ENCODE measurements at regions not wholly inside any gene's neighbourhood (a gene's known extent, or its start where the extent isn't known, plus 50 kb on each side); places are given as distances from the start of the nearest gene placed in this dataset.

GRCh38 chr19:30171138-30171635, 201.0 kb upstream of the ZNF536 start:
- DNase-seq (ENCODE audit: low spot score), result no peak

GRCh38 chr19:30171795-30172612, 200.2 kb upstream of the ZNF536 start:
- no peak for DNase-seq (ENCODE audit: low spot score)

- DNase-seq (ENCODE audit: low spot score), result no peak
Measured at GRCh38 chr19:30172613-30173242, 199.5 kb upstream of the ZNF536 start.

GRCh38 chr19:30173593-30174356, 198.4 kb upstream of the ZNF536 start:
- no peak for DNase-seq (ENCODE audit: low spot score)

GRCh38 chr19:30174357-30174645, 197.9 kb upstream of the ZNF536 start:
- DNase-seq (ENCODE audit: low spot score), result no peak

GRCh38 chr19:30174791-30175190, 197.4 kb upstream of the ZNF536 start:
- no peak for DNase-seq (ENCODE audit: low spot score)

GRCh38 chr19:30175987-30176386, 196.2 kb upstream of the ZNF536 start:
- no peak for DNase-seq (ENCODE audit: low spot score)

GRCh38 chr19:30178721-30179402, 193.3 kb upstream of the ZNF536 start:
- no peak for DNase-seq (ENCODE audit: low spot score)

GRCh38 chr19:30180691-30181090, 191.5 kb upstream of the ZNF536 start:
- DNase-seq (ENCODE audit: low spot score), result no peak

- no peak for DNase-seq (ENCODE audit: low spot score)
Measured at GRCh38 chr19:30183807-30184490, 188.2 kb upstream of the ZNF536 start.

- DNase-seq (ENCODE audit: low spot score), result no peak
Measured at GRCh38 chr19:30202060-30202600, 170.1 kb upstream of the ZNF536 start.

- DNase-seq (ENCODE audit: low spot score), result no peak
Measured at GRCh38 chr19:30204721-30205120, 167.5 kb upstream of the ZNF536 start.

GRCh38 chr19:30206187-30206586, 166.0 kb upstream of the ZNF536 start:
- no peak for DNase-seq (ENCODE audit: low spot score)

- no peak for DNase-seq (ENCODE audit: low spot score)
Measured at GRCh38 chr19:30207357-30207756, 164.8 kb upstream of the ZNF536 start.

GRCh38 chr19:30208436-30209060, 163.6 kb upstream of the ZNF536 start:
- DNase-seq (ENCODE audit: low spot score), result no peak

- no peak for DNase-seq (ENCODE audit: low spot score)
Measured at GRCh38 chr19:30209617-30210600, 162.3 kb upstream of the ZNF536 start.

- no peak for DNase-seq (ENCODE audit: low spot score)
Measured at GRCh38 chr19:30212574-30212973, 159.6 kb upstream of the ZNF536 start.

GRCh38 chr19:30214651-30215051, 157.5 kb upstream of the ZNF536 start:
- no peak for DNase-seq (ENCODE audit: low spot score)

- DNase-seq (ENCODE audit: low spot score), result no peak
Measured at GRCh38 chr19:30215248-30215647, 156.9 kb upstream of the ZNF536 start.

- no peak for DNase-seq (ENCODE audit: low spot score)
Measured at GRCh38 chr19:30216453-30216852, 155.7 kb upstream of the ZNF536 start.

Data from SW480 (cell line).